ENCODE measurements at regions not wholly inside any gene's neighbourhood (a gene's known extent, or its start where the extent isn't known, plus 50 kb on each side); places are given as distances from the start of the nearest gene placed in this dataset.

GRCh38 chr4:13178621-13179020 is 305.5 kb downstream of the RAB28 start:
- no peak overlapping the region for H3K4me3 ChIP-seq (ENCODE audit: low read depth, low read length)
- TF ChIP-seq CTCF (IDR thresholded peaks at IDR 0.05; ENCODE audit: borderline replicate concordance, insufficient read depth, low read depth, low read length), result no peak

GRCh38 chr4:13176741-13177142 is 307.4 kb downstream of the RAB28 start:
- TF ChIP-seq CTCF (IDR thresholded peaks at IDR 0.05; ENCODE audit: borderline replicate concordance, insufficient read depth, low read depth, low read length), result no peak
- H3K4me3 ChIP-seq (ENCODE audit: low read depth, low read length), result no peak overlapping the region

GRCh38 chr4:13174926-13175325 is 309.2 kb downstream of the RAB28 start:
- H3K4me3 ChIP-seq (ENCODE audit: low read depth, low read length), result no peak overlapping the region
- no peak for TF ChIP-seq CTCF (IDR thresholded peaks at IDR 0.05; ENCODE audit: borderline replicate concordance, insufficient read depth, low read depth, low read length)

GRCh38 chr4:13174001-13174400 is 310.1 kb downstream of the RAB28 start:
- no peak overlapping the region for H3K4me3 ChIP-seq (ENCODE audit: low read depth, low read length)
- no peak for TF ChIP-seq CTCF (IDR thresholded peaks at IDR 0.05; ENCODE audit: borderline replicate concordance, insufficient read depth, low read depth, low read length)

- no peak for TF ChIP-seq CTCF (IDR thresholded peaks at IDR 0.05; ENCODE audit: borderline replicate concordance, insufficient read depth, low read depth, low read length)
Measured at GRCh38 chr4:13171292-13172057, 312.7 kb downstream of the RAB28 start.

GRCh38 chr4:13169731-13170525 is 314.2 kb downstream of the RAB28 start:
- no peak overlapping the region for H3K4me3 ChIP-seq (ENCODE audit: low read depth, low read length)
- no peak for TF ChIP-seq CTCF (IDR thresholded peaks at IDR 0.05; ENCODE audit: borderline replicate concordance, insufficient read depth, low read depth, low read length)

More at GRCh38 chr4:13171292-13172057, 312.7 kb downstream of the RAB28 start:
- H3K4me3 ChIP-seq (ENCODE audit: low read depth, low read length), result no peak overlapping the region

Data from GM12875 (cell line).